ENCODE measurements at regions not wholly inside any gene's neighbourhood (a gene's known extent, or its start where the extent isn't known, plus 50 kb on each side); places are given as distances from the start of the nearest gene placed in this dataset.
"Not testable (repeated sequence)": the region's sequence is repeated elsewhere in the genome, so short reads cannot be mapped to it uniquely, and the experiment has no call there.

GRCh38 chr13:78133511-78133910 is 214.9 kb upstream of the EDNRB start:
- no peak for DNase-seq

GRCh38 chr13:78131811-78132210 is 213.2 kb upstream of the EDNRB start:
- no peak for DNase-seq

- no peak for DNase-seq
These were observed 212.7 kb upstream of the EDNRB start for GRCh38 chr13:78131346-78131745.

- no peak for DNase-seq
These were observed 211.2 kb upstream of the EDNRB start for GRCh38 chr13:78129823-78130222.

GRCh38 chr13:78129359-78129758 is 210.7 kb upstream of the EDNRB start:
- no peak for DNase-seq

GRCh38 chr13:78121459-78122348 is 203.1 kb upstream of the EDNRB start:
- peak in 1 of 2 experiments; percentile 29 for DNase-seq

GRCh38 chr13:78121001-78121400 is 202.4 kb upstream of the EDNRB start:
- no peak for DNase-seq

GRCh38 chr13:78120144-78120543 is 201.5 kb upstream of the EDNRB start:
- DNase-seq, result not testable (repeated sequence)

GRCh38 chr13:78117070-78117469 is 198.4 kb upstream of the EDNRB start:
- DNase-seq, result not testable (repeated sequence)

- no peak for DNase-seq
These were observed 187.0 kb upstream of the EDNRB start for GRCh38 chr13:78105656-78106055.

- DNase-seq, result no peak
These were observed 185.3 kb upstream of the EDNRB start for GRCh38 chr13:78103936-78104335.

GRCh38 chr13:78102741-78103140 is 184.1 kb upstream of the EDNRB start:
- DNase-seq, result no peak

- no peak for DNase-seq
These were observed 183.6 kb upstream of the EDNRB start for GRCh38 chr13:78102121-78102677.

- no peak for DNase-seq
These were observed 181.9 kb upstream of the EDNRB start for GRCh38 chr13:78100486-78100885.

- DNase-seq, result no peak
These were observed 179.6 kb upstream of the EDNRB start for GRCh38 chr13:78098249-78098648.

- no peak for DNase-seq
These were observed 177.6 kb upstream of the EDNRB start for GRCh38 chr13:78096221-78096620.

- DNase-seq, result no peak
These were observed 169.5 kb upstream of the EDNRB start for GRCh38 chr13:78087966-78088678.

GRCh38 chr13:78085434-78086225 is 167.0 kb upstream of the EDNRB start:
- DNase-seq, result no peak

GRCh38 chr13:78084401-78084800 is 165.8 kb upstream of the EDNRB start:
- no peak for DNase-seq

- no peak for DNase-seq
These were observed 159.5 kb upstream of the EDNRB start for GRCh38 chr13:78078168-78078567.

- DNase-seq, result no peak
These were observed 148.7 kb upstream of the EDNRB start for GRCh38 chr13:78067290-78067689.

- DNase-seq, result no peak
These were observed 146.5 kb upstream of the EDNRB start for GRCh38 chr13:78065141-78065540.

GRCh38 chr13:78061806-78062205 is 143.2 kb upstream of the EDNRB start:
- DNase-seq, result no peak
